SH-SY5Y (cell line): ENCODE measurements at regions not wholly inside any gene's neighbourhood (a gene's known extent, or its start where the extent isn't known, plus 50 kb on each side); places are given as distances from the start of the nearest gene placed in this dataset.

Experiments used
- GATA2 ChIP-seq: IDR thresholded peaks from 2 replicates; pipeline ENCODE4 v1.6.1; 2011; ENCODE audit warnings: mild to moderate bottlenecking, low read depth, low read length
- GATA3 ChIP-seq: IDR thresholded peaks from 2 replicates; pipeline ENCODE4 v1.6.1; 2011; ENCODE audit warnings: low read depth, mild to moderate bottlenecking, low read length, moderate library complexity

DNA sequence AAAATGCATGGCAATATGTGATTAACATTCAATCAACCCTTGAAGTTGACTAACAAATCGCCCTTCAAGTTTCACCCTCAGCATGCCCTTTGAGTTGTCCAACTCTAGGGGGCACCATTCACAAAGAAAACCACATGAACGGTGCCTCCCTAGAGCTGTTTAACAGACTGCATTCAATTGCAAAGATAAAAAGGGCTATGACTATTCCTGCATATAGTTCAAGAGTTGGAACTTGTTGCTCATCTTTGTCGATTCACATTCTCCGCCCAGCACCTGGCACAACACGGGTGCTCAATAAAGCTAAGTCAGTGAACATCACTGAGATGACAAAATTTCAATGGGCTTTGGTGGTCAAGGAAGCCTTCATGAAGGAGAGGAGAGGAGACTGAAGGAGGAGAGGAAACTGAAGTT lies 69.6 kb upstream of the SLC30A5 start:
- TF ChIP-seq GATA3 (no peak), GATA2 (no peak)
